ENCODE measurements at regions not wholly inside any gene's neighbourhood (a gene's known extent, or its start where the extent isn't known, plus 50 kb on each side); places are given as distances from the start of the nearest gene placed in this dataset.
"Not testable (repeated sequence)": the region's sequence is repeated elsewhere in the genome, so short reads cannot be mapped to it uniquely, and the experiment has no call there.

DNA sequence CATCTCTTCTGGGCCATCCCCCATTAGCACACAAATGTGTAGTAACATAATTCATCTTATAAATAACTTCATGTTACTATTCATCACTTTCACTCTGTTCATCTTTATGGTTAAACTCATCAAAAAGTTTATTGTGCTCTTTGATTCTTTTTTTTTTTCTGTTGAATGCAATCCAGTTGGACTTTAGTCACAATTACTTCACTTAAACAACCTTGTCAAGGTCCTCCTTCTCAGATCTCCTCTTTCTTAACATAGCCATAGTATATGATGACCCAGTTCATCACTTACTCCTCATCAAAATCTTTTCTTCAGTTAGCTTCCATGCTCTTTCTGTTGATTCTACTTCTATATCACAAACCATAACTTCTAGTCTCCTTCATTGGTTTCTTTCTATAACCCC lies 80.2 kb upstream of the ZC3H15 start:
- H3K27me3 ChIP-seq (ENCODE audit: control insufficient read depth, insufficient read depth, low read length): no peaks in the 10 kb centered on the region
- no peaks in the 10 kb centered on the region for H3K9me3 ChIP-seq (ENCODE audit: control insufficient read depth, insufficient read depth, low read length)
- no peaks in the 10 kb centered on the region for H3K36me3 ChIP-seq (ENCODE audit: control insufficient read depth, insufficient read depth, low read length)
- no peak for DNase-seq (ENCODE audit: low read depth, low spot score)
- H3K4me1 ChIP-seq (ENCODE audit: control insufficient read depth, insufficient read depth, low read length): no peaks in the 10 kb centered on the region
- H3K27ac ChIP-seq (ENCODE audit: low read length): no peak overlapping the region
- no peak overlapping the region for H3K4me3 ChIP-seq (ENCODE audit: low read length)

- Histone ChIP-seq H3K4me1 (ENCODE audit: control insufficient read depth, insufficient read depth, low read length) (no peaks in the 10 kb centered on the region), H3K36me3 (ENCODE audit: control insufficient read depth, insufficient read depth, low read length) (no peaks in the 10 kb centered on the region), H3K27ac (ENCODE audit: low read length) (no peak overlapping the region), H3K9me3 (ENCODE audit: control insufficient read depth, insufficient read depth, low read length) (no peaks in the 10 kb centered on the region), H3K27me3 (ENCODE audit: control insufficient read depth, insufficient read depth, low read length) (no peaks in the 10 kb centered on the region), H3K4me3 (ENCODE audit: low read length) (no peak overlapping the region)
- no CpG with 5 or more reads among the region's 3 CpGs for WGBS (ENCODE audit: insufficient coverage, insufficient read length)
- DNase-seq (ENCODE audit: low read depth, low spot score): no peak
Observed at GRCh38 chr2:186407611-186408010, 78.4 kb upstream of the ZC3H15 start.

DNA sequence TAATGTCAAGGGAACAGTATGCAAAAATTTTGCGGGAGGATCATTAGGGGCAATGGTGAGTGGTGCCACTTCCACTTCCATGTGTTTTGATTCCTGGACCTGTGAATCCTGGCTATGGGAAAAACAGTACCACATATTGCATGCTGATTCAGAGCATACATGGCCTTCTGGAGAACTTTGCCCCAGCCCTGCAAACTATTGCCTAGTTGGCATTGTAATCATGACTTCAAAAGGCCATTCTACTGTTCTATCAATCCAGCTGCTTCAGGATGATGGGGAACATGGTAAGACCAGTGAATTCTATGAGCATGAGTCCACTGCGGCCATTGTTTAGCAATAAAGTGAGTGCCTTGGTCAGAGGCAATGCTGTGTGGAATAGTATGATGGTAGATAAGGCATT lies 75.3 kb upstream of the ZC3H15 start:
- Histone ChIP-seq H3K9me3 (ENCODE audit: control insufficient read depth, insufficient read depth, low read length) (no peaks in the 10 kb centered on the region), H3K27ac (ENCODE audit: low read length) (no peak overlapping the region), H3K4me3 (ENCODE audit: low read length) (no peak overlapping the region), H3K4me1 (ENCODE audit: control insufficient read depth, insufficient read depth, low read length) (no peaks in the 10 kb centered on the region), H3K36me3 (ENCODE audit: control insufficient read depth, insufficient read depth, low read length) (no peaks in the 10 kb centered on the region), H3K27me3 (ENCODE audit: control insufficient read depth, insufficient read depth, low read length) (no peaks in the 10 kb centered on the region)
- no CpG with 5 or more reads among the region's 2 CpGs for WGBS (ENCODE audit: insufficient coverage, insufficient read length)
- DNase-seq (ENCODE audit: low read depth, low spot score): no peak

GRCh38 chr2:186422226-186422625 lies 63.8 kb upstream of the ZC3H15 start:
- no peak overlapping the region for H3K27ac ChIP-seq (ENCODE audit: low read length)
- no peaks in the 10 kb centered on the region for H3K4me1 ChIP-seq (ENCODE audit: control insufficient read depth, insufficient read depth, low read length)
- H3K36me3 ChIP-seq (ENCODE audit: control insufficient read depth, insufficient read depth, low read length): no peaks in the 10 kb centered on the region
- no CpG with 5 or more reads among the region's 3 CpGs for WGBS (ENCODE audit: insufficient coverage, insufficient read length)
- no peak for DNase-seq (ENCODE audit: low read depth, low spot score)
- H3K27me3 ChIP-seq (ENCODE audit: control insufficient read depth, insufficient read depth, low read length): no peaks in the 10 kb centered on the region
- H3K4me3 ChIP-seq (ENCODE audit: low read length): no peak overlapping the region
- no peaks in the 10 kb centered on the region for H3K9me3 ChIP-seq (ENCODE audit: control insufficient read depth, insufficient read depth, low read length)

GRCh38 chr2:186423481-186423880 lies 62.6 kb upstream of the ZC3H15 start:
- WGBS (ENCODE audit: insufficient coverage, insufficient read length): no CpG with 5 or more reads among the region's 2 CpGs
- H3K4me3 ChIP-seq (ENCODE audit: low read length): no peak overlapping the region

GRCh38 chr2:186424265-186424664 lies 61.8 kb upstream of the ZC3H15 start:
- Histone ChIP-seq H3K4me3 (ENCODE audit: low read length) (no peak overlapping the region), H3K27ac (ENCODE audit: low read length) (no peak overlapping the region), H3K36me3 (ENCODE audit: control insufficient read depth, insufficient read depth, low read length) (no peaks in the 10 kb centered on the region), H3K4me1 (ENCODE audit: control insufficient read depth, insufficient read depth, low read length) (no peaks in the 10 kb centered on the region), H3K27me3 (ENCODE audit: control insufficient read depth, insufficient read depth, low read length) (no peaks in the 10 kb centered on the region), H3K9me3 (ENCODE audit: control insufficient read depth, insufficient read depth, low read length) (no peaks in the 10 kb centered on the region)
- no peak for DNase-seq (ENCODE audit: low read depth, low spot score)
- WGBS (ENCODE audit: insufficient coverage, insufficient read length): no CpG with 5 or more reads among the region's 2 CpGs

More at GRCh38 chr2:186423481-186423880, 62.6 kb upstream of the ZC3H15 start:
- H3K9me3 ChIP-seq (ENCODE audit: control insufficient read depth, insufficient read depth, low read length): no peaks in the 10 kb centered on the region
- H3K27me3 ChIP-seq (ENCODE audit: control insufficient read depth, insufficient read depth, low read length): no peaks in the 10 kb centered on the region
- H3K36me3 ChIP-seq (ENCODE audit: control insufficient read depth, insufficient read depth, low read length): no peaks in the 10 kb centered on the region
- H3K27ac ChIP-seq (ENCODE audit: low read length): no peak overlapping the region
- no peak for DNase-seq (ENCODE audit: low read depth, low spot score)
- H3K4me1 ChIP-seq (ENCODE audit: control insufficient read depth, insufficient read depth, low read length): no peaks in the 10 kb centered on the region

DNA sequence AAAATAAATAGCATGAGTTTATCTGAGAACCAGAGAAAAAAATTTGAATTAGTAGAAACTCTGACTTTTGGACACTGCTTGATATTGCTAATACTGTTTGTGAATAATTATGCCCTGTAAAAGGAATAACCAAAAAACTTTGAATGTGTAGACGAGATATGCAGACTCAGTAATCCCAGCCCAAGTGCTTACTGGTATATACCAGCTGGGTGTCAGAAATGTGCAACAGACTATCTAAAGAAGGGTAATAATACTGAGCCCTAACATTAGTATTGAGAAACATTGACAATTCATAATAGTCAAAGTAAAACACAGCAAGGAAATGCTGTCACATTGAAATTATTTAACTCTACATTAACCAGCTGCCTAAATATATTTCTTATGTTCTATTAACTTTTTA lies 60.5 kb upstream of the ZC3H15 start:
- Histone ChIP-seq H3K36me3 (ENCODE audit: control insufficient read depth, insufficient read depth, low read length) (no peaks in the 10 kb centered on the region), H3K9me3 (ENCODE audit: control insufficient read depth, insufficient read depth, low read length) (no peaks in the 10 kb centered on the region), H3K4me3 (ENCODE audit: low read length) (no peak overlapping the region), H3K27ac (ENCODE audit: low read length) (no peak overlapping the region), H3K4me1 (ENCODE audit: control insufficient read depth, insufficient read depth, low read length) (no peaks in the 10 kb centered on the region), H3K27me3 (ENCODE audit: control insufficient read depth, insufficient read depth, low read length) (no peaks in the 10 kb centered on the region)
- no peak for DNase-seq (ENCODE audit: low read depth, low spot score)
- no CpG with 5 or more reads among the region's 1 CpG for WGBS (ENCODE audit: insufficient coverage, insufficient read length)

DNA sequence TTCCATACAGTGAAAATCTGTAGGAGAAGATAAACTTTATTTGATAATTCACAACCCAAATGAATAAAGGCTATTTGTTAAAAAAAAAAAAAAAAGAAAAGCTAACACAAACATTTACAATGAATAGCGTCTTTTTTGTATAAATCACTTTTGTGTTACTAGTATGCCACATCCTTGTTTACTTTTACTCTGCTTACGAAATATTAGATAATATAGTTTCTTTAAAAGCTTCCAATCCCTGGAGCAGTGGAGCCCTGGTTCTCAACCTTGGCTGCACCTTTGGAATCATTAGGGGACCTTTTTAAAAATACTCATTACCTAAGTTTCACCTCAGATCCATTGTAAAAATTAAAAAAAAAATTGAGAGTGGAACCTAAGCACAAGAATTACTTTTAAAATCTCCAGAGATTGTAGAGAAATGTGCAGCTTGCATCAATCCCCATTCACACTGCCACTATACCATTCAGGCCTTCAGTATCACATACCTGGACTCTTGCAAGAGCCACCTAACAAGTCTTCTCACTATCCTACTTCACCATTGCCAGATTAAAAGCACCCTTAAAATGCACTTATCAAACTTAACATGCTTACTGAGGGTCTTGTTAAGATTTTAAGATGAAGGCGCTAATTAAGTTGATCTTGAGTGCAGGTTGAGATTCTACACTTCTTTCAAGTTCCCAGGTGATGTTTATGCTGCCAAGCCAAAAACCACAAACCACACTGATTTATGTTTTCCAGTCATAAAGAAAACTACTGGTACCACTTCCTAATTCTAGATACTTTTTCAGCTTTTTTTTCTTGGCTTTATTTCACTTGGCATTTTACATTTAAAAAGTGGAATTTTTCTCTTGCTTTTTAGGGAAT lies 59.7 kb upstream of the ZC3H15 start:
- no CpG with 5 or more reads among the region's 3 CpGs for WGBS (ENCODE audit: insufficient coverage, insufficient read length)
- H3K9me3 ChIP-seq (ENCODE audit: control insufficient read depth, insufficient read depth, low read length): no peaks in the 10 kb centered on the region
- no peak overlapping the region for H3K4me3 ChIP-seq (ENCODE audit: low read length)
- no peak overlapping the region for H3K27ac ChIP-seq (ENCODE audit: low read length)
- DNase-seq (ENCODE audit: low read depth, low spot score): no peak
- no peaks in the 10 kb centered on the region for H3K36me3 ChIP-seq (ENCODE audit: control insufficient read depth, insufficient read depth, low read length)
- no peaks in the 10 kb centered on the region for H3K4me1 ChIP-seq (ENCODE audit: control insufficient read depth, insufficient read depth, low read length)
- H3K27me3 ChIP-seq (ENCODE audit: control insufficient read depth, insufficient read depth, low read length): no peaks in the 10 kb centered on the region

DNA sequence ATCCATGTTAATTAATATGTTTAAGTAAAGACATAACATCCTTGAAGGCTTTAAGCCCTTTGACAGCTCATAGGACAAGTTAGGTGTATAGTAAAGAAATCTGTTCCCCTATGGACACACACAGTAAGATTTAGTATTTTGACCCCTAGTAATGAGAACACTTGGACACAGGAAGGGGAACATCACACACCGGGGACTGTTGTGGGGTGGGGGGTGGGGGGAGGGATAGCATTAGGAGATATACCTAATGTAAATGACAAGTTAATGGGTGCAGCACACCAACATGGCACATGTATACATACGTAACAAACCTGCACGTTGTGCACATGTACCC lies 59.1 kb upstream of the ZC3H15 start:
- H3K4me1 ChIP-seq (ENCODE audit: control insufficient read depth, insufficient read depth, low read length); H3K36me3 ChIP-seq (ENCODE audit: control insufficient read depth, insufficient read depth, low read length); H3K4me3 ChIP-seq (ENCODE audit: low read length); H3K27ac ChIP-seq (ENCODE audit: low read length); H3K27me3 ChIP-seq (ENCODE audit: control insufficient read depth, insufficient read depth, low read length); H3K9me3 ChIP-seq (ENCODE audit: control insufficient read depth, insufficient read depth, low read length); DNase-seq (ENCODE audit: low read depth, low spot score): not testable (repeated sequence)
- no CpG with 5 or more reads among the region's 3 CpGs for WGBS (ENCODE audit: insufficient coverage, insufficient read length)

DNA sequence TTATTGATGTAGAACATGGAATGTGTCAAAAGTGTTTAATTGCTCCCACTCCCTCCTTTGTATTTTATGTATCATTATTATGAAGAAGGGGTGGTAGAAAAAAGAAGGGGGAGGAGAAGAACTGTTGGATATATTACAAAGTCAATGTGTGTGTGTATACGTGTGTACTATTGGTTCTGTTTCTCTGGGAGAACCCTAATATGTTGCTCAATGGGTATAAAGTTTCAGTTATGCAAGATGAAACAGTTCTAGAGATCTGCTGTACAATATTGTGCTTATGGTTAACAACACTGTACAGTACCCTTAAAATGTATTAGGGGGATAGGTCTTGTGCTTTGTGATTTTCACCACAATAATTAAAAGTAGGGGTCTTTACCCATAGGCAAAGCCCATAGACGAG lies 58.1 kb upstream of the ZC3H15 start:
- Histone ChIP-seq H3K27ac (ENCODE audit: low read length) (no peak overlapping the region), H3K36me3 (ENCODE audit: control insufficient read depth, insufficient read depth, low read length) (no peaks in the 10 kb centered on the region), H3K9me3 (ENCODE audit: control insufficient read depth, insufficient read depth, low read length) (no peaks in the 10 kb centered on the region), H3K27me3 (ENCODE audit: control insufficient read depth, insufficient read depth, low read length) (no peaks in the 10 kb centered on the region), H3K4me3 (ENCODE audit: low read length) (no peak overlapping the region), H3K4me1 (ENCODE audit: control insufficient read depth, insufficient read depth, low read length) (no peaks in the 10 kb centered on the region)
- DNase-seq (ENCODE audit: low read depth, low spot score): no peak
- no CpG with 5 or more reads among the region's 2 CpGs for WGBS (ENCODE audit: insufficient coverage, insufficient read length)

DNA sequence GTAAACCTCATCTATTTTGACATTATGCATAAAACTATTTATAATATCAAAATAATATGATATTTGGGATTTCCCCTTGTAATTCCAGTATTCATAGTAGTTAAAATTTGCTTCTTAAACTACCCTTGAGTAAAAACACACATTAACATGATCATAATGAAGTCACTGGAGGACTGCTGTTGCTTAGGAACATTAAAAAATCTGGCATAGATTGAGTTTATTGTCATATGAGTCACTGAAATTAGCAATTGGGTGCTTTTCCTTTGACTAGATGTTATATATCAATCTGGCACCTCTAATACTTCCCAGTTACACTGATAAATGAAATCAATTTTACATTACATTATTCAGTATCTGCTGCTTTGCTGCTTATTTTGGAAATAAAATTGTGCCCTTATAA lies 57.0 kb upstream of the ZC3H15 start:
- Histone ChIP-seq H3K4me1 (ENCODE audit: control insufficient read depth, insufficient read depth, low read length) (no peaks in the 10 kb centered on the region), H3K36me3 (ENCODE audit: control insufficient read depth, insufficient read depth, low read length) (no peaks in the 10 kb centered on the region), H3K27me3 (ENCODE audit: control insufficient read depth, insufficient read depth, low read length) (no peaks in the 10 kb centered on the region), H3K9me3 (ENCODE audit: control insufficient read depth, insufficient read depth, low read length) (no peaks in the 10 kb centered on the region), H3K27ac (ENCODE audit: low read length) (no peak overlapping the region), H3K4me3 (ENCODE audit: low read length) (no peak overlapping the region)
- no peak for DNase-seq (ENCODE audit: low read depth, low spot score)

All from iPS DF 6.9 (cell line).